ENCODE measurements at regions not wholly inside any gene's neighbourhood (a gene's known extent, or its start where the extent isn't known, plus 50 kb on each side); places are given as distances from the start of the nearest gene placed in this dataset.

DNA sequence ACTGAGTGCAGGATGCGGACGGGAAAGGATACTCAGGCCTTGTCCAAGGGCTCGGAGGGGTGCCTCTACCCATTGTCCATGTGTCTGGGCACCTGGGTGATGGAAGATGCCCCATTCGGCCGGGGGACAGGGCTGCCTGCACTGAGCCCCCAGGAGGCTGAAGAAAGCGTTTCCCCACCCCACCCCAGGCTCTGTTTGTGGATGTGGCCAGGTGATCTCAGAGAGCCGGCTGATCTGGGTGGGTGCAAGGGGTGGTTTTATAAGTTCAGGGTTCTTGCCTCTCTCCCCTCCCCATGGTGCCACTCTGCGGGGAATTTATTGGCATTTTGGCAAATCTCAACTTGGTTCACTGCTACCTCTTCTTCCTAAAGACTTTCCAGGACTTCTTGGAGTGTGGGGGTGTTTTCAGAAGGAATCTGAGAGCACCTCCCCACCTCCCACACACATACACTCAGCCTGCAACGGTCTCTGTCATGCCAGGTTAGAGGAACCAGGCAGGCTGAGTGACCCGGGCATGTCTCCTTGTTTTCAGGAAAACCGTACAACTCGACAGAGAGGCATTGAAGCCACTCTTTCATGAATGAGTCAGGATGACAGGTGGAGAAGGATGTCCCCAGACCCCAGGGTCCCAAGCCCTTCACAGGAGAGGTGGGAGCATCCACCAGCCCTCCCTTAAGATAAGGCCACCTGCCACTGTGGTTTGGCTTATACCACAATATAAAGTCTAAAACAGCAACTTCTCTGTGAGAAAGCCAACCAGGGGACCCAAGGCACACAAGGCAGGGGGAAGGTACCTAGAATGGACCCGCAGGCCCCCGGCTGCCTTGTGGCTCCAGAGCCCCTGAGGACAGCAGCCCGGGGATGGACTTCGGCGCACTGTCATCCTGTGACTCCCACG, 174.9 kb downstream of the ETS2 start:
- no peak for DNase-seq

- no peak for DNase-seq
Observed at GRCh38 chr21:38979271-38980121, 173.8 kb downstream of the ETS2 start.

GRCh38 chr21:38976900-38977299, 171.2 kb downstream of the ETS2 start:
- DNase-seq, result no peak

- no peak for DNase-seq
Observed at GRCh38 chr21:38973552-38973951, 167.8 kb downstream of the ETS2 start.

DNA sequence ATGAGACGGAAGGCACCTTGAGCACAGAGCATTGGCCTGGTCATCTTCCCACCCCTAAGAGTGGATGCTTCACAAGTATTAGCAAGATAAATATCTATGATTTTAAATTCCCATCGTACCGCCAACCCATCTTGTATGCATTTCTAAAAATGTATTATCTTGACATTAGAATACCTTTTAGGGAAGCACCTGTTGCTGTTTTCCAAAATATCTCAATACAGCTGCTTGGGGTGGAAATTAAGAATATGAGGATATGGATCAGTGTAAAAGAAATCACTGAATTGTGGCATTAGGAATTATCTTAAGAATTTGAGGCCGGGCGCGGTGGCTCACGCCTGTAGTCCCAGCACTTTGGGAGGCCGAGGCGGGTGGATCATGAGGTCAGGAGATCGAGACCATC, 166.3 kb downstream of the ETS2 start:
- DNase-seq, result no peak

DNA sequence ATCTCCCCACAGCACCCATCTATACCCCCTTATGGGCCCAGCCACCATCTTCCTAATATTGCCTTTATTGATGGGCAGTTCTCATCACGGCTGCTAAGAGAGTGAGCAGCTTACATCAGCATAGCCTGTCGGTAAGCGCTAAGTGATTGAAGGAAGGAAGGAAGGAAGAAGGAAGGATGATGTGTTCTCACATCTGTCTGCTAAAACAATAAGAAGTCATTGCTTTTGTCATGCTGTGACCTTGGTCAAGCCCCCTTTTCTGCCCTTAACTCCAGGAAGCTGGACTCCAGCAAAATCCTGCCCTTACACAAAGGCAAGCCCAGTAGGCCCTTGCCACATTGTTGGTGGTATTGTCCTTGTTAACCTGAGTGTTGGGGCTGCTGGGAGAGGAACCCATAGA, 165.0 kb downstream of the ETS2 start:
- no peak for DNase-seq

- no peak for DNase-seq
Observed at GRCh38 chr21:38968887-38969543, 163.3 kb downstream of the ETS2 start.

GRCh38 chr21:38965910-38966504, 160.3 kb downstream of the ETS2 start:
- peak in 1 of 2 experiments; percentile 34 for DNase-seq

GRCh38 chr21:38965241-38965640, 159.5 kb downstream of the ETS2 start:
- no peak for DNase-seq

- no peak for DNase-seq
Observed at GRCh38 chr21:38963006-38963405, 157.3 kb downstream of the ETS2 start.

DNA sequence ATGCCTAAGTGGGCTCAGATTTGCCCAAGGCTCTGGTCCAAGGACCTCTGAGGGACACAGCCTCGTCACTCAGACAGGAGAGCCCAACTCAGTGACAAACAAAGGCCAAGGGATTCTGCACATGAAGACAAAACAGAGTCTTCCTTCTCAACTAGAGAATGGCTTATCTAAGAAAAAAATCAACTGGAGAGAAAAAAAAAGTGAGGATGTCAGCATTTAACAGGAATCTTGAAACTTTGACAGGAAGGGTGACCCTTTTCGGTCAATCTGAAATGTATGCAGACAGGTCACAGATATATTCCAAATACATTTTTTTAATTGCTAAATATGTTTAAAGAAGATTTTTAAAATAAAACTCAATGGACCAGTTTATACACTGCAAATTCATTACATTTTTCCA, 154.5 kb downstream of the ETS2 start:
- DNase-seq, result no peak

GRCh38 chr21:38959692-38960061, 153.9 kb downstream of the ETS2 start:
- DNase-seq, result no peak

- no peak for DNase-seq
Observed at GRCh38 chr21:38958940-38959691, 153.4 kb downstream of the ETS2 start.

- DNase-seq, result no peak
Observed at GRCh38 chr21:38958323-38958705, 152.6 kb downstream of the ETS2 start.

GRCh38 chr21:38957575-38958322, 152.0 kb downstream of the ETS2 start:
- DNase-seq, result no peak

DNA sequence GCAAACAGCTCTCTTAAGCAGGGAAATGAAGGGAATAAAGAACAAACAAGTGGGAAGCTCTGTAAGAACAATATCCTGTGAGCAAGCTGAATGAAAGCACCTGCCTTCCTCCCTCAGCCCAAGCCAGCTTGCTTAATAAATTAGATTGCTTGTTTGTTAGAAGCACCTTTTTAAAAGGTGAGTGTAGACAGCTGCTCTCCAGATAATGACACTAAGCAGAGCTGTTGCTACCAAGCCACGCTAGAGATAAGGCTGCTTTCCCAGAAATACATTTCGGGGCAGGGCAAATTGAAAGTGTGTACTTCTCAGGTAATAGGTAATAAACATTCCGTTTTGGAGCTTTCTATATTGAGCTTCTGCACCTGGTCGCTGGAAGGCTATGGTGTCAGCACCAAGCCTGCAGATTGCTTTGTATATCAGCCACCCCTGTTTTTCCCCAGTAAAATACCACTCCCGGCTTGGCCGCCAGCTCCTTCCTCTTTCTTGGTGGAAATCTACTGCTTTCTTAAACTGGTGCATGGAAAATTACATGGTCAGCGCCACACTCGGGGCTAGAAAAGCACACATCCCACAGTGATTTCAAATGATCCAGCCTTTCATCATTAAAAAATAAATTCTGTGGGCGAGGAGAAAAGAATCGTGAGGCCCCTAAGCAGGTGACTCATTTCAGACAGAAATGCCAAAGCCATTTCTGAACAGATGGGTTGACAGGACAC, 151.3 kb downstream of the ETS2 start:
- peak; percentile 87 to 92 for DNase-seq

DNA sequence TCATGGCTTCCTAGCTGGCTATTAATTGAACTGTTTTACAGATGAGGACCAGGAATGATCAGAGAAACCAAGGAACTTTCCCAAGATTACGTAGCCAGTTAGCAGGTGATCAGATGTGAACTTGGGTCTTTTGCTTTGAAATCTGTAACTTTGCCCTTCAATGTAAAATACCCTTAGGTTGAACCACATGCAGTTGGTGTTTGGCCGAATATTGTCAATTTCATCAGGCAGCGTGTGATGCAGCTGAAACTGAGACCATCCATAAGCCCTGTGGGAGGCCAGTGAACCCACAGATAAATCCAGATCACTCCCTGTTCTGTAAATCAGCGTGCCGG, 150.8 kb downstream of the ETS2 start:
- no peak for DNase-seq

DNA sequence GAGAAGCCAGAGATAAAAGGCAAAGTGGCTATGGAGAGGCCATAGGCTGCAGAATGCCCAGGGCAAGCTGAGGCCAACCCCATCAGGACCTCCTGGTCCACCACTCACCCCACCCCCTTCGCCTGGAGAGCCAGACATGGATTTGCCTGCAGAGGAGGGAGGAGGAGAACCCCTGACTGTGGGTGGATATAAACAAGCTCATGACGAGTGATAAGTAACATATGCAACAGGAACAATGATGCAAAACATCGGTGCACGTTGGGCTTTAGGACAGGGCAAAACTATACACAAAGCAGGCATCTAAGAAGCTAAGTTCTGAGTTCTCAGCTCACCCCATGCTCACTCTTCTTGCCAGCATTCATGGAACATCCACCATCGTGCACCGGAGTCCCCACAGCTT, 150.3 kb downstream of the ETS2 start:
- DNase-seq, result no peak

DNA sequence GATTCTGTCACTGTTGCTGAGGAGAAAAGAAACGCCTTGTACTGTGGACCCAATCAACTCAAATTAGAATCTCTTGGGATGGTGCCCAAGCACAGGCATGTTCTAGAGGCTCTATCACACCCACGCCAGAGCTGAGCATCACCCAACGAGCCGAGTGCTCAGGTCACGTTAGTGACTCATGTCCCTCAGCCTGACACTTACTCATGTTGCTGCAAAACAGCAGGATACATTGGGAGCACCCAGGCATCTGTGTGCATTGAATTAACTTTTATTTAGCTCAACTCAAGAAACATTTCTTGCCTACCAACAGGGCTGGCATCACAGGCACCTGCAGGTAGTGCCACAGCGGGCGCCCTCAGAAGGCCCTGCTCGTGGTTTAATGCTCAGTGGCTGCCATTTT, 149.8 kb downstream of the ETS2 start:
- no peak for DNase-seq

GRCh38 chr21:38954588-38955004, 148.9 kb downstream of the ETS2 start:
- DNase-seq, result peak in 1 of 2 experiments; percentile 49

GRCh38 chr21:38953516-38953915, 147.8 kb downstream of the ETS2 start:
- no peak for DNase-seq

Data from NCI-H1930 (cell line).